GM19468 (cell line): ENCODE measurements at regions not wholly inside any gene's neighbourhood (a gene's known extent, or its start where the extent isn't known, plus 50 kb on each side); places are given as distances from the start of the nearest gene placed in this dataset.
"Not testable (repeated sequence)": the region's sequence is repeated elsewhere in the genome, so short reads cannot be mapped to it uniquely, and the experiment has no call there.

Experiments used
- ATAC-seq: cut with Tn5 transposase; IDR thresholded peaks from one replicate; pipeline ENCODE4 v1.9.1; 2021; ENCODE audit warnings: mild to moderate bottlenecking, moderate library complexity, moderate number of reproducible peaks; ENCODE audit not compliant: unreplicated experiment; ENCODE audit errors: extremely low read depth

GRCh38 chr14:87734577-87735360, 258.2 kb downstream of the GALC start:
- not testable (repeated sequence) for ATAC-seq

GRCh38 chr14:87733115-87733514, 259.9 kb downstream of the GALC start:
- ATAC-seq: not testable (repeated sequence)

- no peak for ATAC-seq
Measured at GRCh38 chr14:87732562-87732961, 260.4 kb downstream of the GALC start.

GRCh38 chr14:87725318-87725717, 267.7 kb downstream of the GALC start:
- no peak for ATAC-seq

- no peak for ATAC-seq
Measured at GRCh38 chr14:87712396-87713090, 280.4 kb downstream of the GALC start.

GRCh38 chr14:87705439-87705896, 287.5 kb downstream of the GALC start:
- no peak for ATAC-seq

GRCh38 chr14:87698481-87698880, 294.5 kb downstream of the GALC start:
- ATAC-seq: no peak

GRCh38 chr14:87696485-87696884, 296.5 kb downstream of the GALC start:
- ATAC-seq: no peak

- ATAC-seq: no peak
Measured at GRCh38 chr14:87691042-87691881, 301.7 kb downstream of the GALC start.

GRCh38 chr14:87690076-87690613, 302.8 kb downstream of the GALC start:
- no peak for ATAC-seq

GRCh38 chr14:87688524-87688923, 304.5 kb downstream of the GALC start:
- no peak for ATAC-seq

GRCh38 chr14:87687420-87687819, 305.6 kb downstream of the GALC start:
- no peak for ATAC-seq

GRCh38 chr14:87686746-87687145, 306.2 kb downstream of the GALC start:
- no peak for ATAC-seq

- no peak for ATAC-seq
Measured at GRCh38 chr14:87679866-87680265, 313.1 kb downstream of the GALC start.

GRCh38 chr14:87678624-87679023, 314.4 kb downstream of the GALC start:
- no peak for ATAC-seq

- ATAC-seq: no peak
Measured at GRCh38 chr14:87676814-87677437, 316.1 kb downstream of the GALC start.

- ATAC-seq: no peak
Measured at GRCh38 chr14:87667659-87668058, 325.3 kb downstream of the GALC start.

GRCh38 chr14:87656315-87656714, 336.7 kb downstream of the GALC start:
- no peak for ATAC-seq

- no peak for ATAC-seq
Measured at GRCh38 chr14:87652278-87652677, 340.7 kb downstream of the GALC start.

- no peak for ATAC-seq
Measured at GRCh38 chr14:87644689-87645088, 348.3 kb downstream of the GALC start.
